Neuron (in vitro differentiated cells): ENCODE measurements at regions not wholly inside any gene's neighbourhood (a gene's known extent, or its start where the extent isn't known, plus 50 kb on each side); places are given as distances from the start of the nearest gene placed in this dataset.
"Not testable (repeated sequence)": the region's sequence is repeated elsewhere in the genome, so short reads cannot be mapped to it uniquely, and the experiment has no call there.

Experiments
- H2AFZ ChIP-seq: one replicate; pipeline ENCODE4 v1.6.1; 2013; ENCODE audit warnings: low read depth, mild to moderate bottlenecking, inconsistent platforms, low read length, moderate library complexity
- H3K27me3 ChIP-seq: one replicate; pipeline ENCODE4 v1.6.1; 2013; ENCODE audit warnings: low read length; ENCODE audit not compliant: insufficient read depth
- H3K36me3 ChIP-seq: one replicate; pipeline ENCODE4 v1.6.1; 2013; ENCODE audit warnings: low read length; ENCODE audit not compliant: insufficient read depth
- H3K4me1 ChIP-seq: one replicate; pipeline ENCODE4 v1.6.1; 2013; ENCODE audit warnings: low read length; ENCODE audit not compliant: insufficient read depth
- H3K4me3 ChIP-seq: 2 replicates; pipeline ENCODE4 v1.5.1; 2013; ENCODE audit warnings: mild to moderate bottlenecking, low read length, moderate library complexity
- H3K9me3 ChIP-seq: one replicate; pipeline ENCODE4 v1.6.1; 2013; ENCODE audit warnings: low read length

DNA sequence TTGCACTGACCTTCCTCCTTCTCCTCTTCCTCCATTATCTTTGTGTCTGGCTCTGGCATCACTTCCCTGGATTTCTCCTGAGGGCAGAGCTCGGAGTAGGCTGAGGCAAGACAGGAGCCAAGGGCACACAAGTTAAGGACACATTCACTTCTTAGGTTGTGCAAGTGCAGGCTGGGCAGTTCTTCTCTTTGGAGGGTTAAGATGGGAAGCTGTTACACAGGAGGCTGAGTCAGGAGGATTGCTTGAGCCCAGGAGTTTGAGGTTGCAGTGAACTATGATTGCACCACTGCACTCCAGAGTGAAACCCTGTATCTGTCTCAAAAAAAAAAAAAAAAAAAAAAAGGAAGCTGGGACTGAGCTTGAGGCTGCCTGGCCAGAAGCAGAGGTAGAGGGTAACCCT, 176.2 kb upstream of the ANKRD28 start:
- no peaks in the 10 kb centered on the region for H3K36me3 ChIP-seq
- peaks cover 2% of the 10 kb centered on the region for H3K9me3 ChIP-seq
- no peaks in the 10 kb centered on the region for H3K4me1 ChIP-seq
- H2AFZ ChIP-seq: no peak overlapping the region
- no peaks in the 10 kb centered on the region for H3K27me3 ChIP-seq
- H3K4me3 ChIP-seq: no peak overlapping the region

DNA sequence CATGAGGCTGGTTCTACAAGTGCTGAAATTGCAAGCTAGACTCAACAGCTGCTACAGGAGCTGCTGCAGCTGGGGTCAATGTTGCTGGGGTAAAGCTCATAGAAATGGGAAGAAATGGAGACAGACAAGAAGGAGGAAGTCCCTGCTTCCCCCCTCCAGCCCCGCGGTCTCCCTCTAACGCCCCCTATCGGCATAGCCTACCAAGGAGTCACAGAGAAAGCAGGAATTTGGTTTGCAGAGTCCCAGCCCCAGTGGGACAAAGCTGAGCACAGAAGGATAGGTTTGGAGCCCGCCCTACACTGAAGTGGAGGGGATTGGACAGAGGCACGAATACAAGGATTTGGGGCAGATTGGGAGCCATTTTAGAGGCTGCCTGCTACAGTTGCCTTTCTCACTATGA, 176.9 kb upstream of the ANKRD28 start:
- no peak overlapping the region for H3K4me3 ChIP-seq

DNA sequence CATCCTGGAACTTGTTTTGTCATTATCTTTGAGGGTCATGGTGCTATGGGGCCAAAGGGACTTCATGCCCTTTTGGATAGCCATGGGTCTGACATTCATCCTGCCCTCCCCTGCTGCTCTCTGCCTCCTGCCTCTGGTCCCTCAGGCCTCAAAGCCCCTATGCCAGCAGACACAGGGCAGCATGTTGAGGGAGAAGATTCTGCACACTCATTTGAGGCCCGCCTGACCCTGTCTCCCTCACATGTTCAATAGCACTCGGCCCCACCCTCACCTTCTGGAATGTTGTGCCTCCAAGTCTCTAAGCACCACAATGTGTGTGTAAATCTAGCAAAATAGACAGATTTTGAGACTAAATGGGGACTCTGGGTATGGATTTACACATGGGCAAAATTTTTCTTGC, 178.7 kb upstream of the ANKRD28 start:
- no peaks in the 10 kb centered on the region for H3K4me1 ChIP-seq
- H3K9me3 ChIP-seq: no peaks in the 10 kb centered on the region
- no peak overlapping the region for H2AFZ ChIP-seq
- H3K4me3 ChIP-seq: no peak overlapping the region
- H3K36me3 ChIP-seq: no peaks in the 10 kb centered on the region
- H3K27me3 ChIP-seq: no peaks in the 10 kb centered on the region

More for the DNA sequence above, 176.9 kb upstream of the ANKRD28 start:
- Histone ChIP-seq H2AFZ (no peak overlapping the region), H3K9me3 (peaks cover 2% of the 10 kb centered on the region), H3K36me3 (no peaks in the 10 kb centered on the region), H3K4me1 (no peaks in the 10 kb centered on the region), H3K27me3 (no peaks in the 10 kb centered on the region)

DNA sequence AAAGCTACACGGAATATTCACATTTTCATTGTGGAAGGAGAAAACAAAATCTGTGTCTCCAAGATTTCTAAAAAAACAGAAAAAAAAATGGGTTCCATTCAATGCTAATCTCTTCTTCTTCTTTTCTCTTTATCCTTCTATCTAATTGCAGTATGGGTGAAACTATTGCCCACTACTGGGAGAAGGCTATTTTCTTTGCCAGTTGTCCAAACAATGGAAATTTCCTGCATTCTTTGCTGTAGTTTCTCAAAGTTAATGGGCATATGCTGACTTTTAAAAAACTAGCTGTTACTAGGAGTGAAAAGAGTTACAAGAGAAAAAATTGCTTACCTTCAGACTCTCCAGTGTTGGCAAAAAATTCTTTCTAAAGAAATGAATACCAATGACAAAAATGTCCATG, 179.3 kb upstream of the ANKRD28 start:
- Histone ChIP-seq H3K4me1 (no peaks in the 10 kb centered on the region), H3K27me3 (no peaks in the 10 kb centered on the region), H2AFZ (no peak overlapping the region), H3K4me3 (no peak overlapping the region), H3K36me3 (no peaks in the 10 kb centered on the region), H3K9me3 (no peaks in the 10 kb centered on the region)

DNA sequence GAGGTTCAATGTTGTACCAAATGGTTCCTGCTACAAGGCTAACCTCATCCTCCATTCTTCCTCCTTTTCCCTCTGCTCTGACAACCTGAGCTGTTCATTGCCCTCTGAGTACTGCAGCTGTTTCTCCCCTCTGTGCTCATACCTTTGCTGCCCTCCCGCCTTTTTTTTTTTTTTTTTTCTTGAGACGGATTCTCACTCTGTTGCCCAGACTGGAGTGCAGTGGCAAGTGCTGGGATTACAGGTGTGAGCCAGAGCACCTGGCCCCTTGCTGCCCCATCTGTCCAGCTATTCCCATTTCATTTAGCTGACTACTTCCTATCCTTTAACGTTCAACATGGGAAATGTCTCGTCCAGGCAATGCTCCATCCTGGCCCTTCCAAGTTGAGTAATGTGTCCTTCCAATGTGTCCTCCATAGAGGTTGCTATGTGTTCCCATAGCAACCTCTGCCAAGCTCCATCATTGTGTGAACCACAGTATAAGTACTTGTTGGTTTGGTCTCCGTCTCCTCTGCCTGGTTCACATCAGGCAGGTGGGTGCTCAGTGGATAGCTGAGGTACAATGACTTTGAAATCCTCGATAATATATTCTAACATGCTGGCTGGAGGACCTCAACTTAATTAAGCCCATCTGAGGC, 179.9 kb upstream of the ANKRD28 start:
- Histone ChIP-seq H3K9me3 (no peaks in the 10 kb centered on the region), H2AFZ (no peak overlapping the region), H3K27me3 (no peaks in the 10 kb centered on the region), H3K36me3 (no peaks in the 10 kb centered on the region), H3K4me3 (no peak overlapping the region), H3K4me1 (peaks cover 4% of the 10 kb centered on the region)

DNA sequence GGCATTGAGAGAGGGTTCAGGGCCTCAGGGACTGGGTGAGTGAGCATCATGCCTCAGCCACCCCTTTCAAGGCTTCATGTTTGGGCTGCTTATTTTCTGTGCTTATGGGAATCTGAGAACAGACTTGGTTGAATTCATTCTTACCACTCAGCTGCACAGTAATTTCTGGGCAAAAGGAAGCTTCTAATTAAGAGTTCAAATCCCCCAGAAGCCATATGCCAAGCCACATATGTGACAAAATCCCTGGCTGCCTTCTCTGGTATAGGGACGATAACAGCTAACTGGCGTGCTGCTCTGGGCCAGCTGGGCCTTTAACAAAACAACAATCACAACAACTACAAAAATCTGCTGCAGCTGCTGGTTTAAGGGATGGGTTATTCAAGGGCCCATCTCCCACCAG, 181.0 kb upstream of the ANKRD28 start:
- peaks cover 8% of the 10 kb centered on the region for H3K4me1 ChIP-seq
- H3K27me3 ChIP-seq: no peaks in the 10 kb centered on the region
- H3K36me3 ChIP-seq: no peaks in the 10 kb centered on the region
- no peaks in the 10 kb centered on the region for H3K9me3 ChIP-seq
- no peak overlapping the region for H3K4me3 ChIP-seq
- no peak overlapping the region for H2AFZ ChIP-seq

DNA sequence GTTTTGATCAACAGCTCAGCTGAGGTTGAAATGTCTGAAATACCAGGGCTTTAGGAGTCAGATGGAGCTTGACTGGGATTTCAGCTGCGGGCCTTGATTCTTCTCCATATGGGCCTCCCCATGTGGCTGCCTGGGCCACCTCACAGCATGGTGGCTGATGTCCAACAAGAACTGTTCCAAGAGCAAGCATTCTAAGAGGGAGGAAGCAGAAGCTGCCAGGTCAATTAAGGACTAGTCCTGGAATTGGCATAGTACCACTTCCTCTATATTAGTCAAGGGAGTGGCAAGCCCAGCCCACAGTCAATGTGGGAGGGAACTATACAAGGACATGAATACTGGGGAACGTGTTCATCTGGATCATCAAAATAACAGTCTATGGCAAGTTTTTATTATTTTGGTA, 181.7 kb upstream of the ANKRD28 start:
- Histone ChIP-seq H3K4me1 (peaks cover 8% of the 10 kb centered on the region), H2AFZ (no peak overlapping the region), H3K27me3 (no peaks in the 10 kb centered on the region), H3K9me3 (no peaks in the 10 kb centered on the region), H3K36me3 (no peaks in the 10 kb centered on the region), H3K4me3 (no peak overlapping the region)

DNA sequence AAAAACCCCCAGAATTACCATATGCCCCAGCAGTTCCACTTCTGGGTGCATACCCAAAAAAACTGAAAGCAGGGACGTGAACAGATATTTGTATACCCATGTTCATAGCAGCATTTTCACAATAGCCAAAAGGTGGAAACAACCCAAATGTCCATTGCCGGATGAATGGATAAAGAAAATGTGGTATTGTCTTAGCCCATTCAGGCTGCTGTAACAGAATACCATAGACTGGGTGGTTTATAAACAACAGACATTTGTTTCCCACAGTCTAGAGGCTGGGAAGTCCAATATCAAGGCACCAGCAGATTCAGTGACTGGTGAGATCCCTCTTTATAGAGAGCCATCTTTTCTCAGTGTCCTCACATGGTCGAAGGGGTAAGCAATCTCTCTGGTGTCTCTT, 182.1 kb upstream of the ANKRD28 start:
- no peaks in the 10 kb centered on the region for H3K9me3 ChIP-seq
- H3K4me3 ChIP-seq: no peak overlapping the region
- H2AFZ ChIP-seq: no peak overlapping the region
- peaks cover 8% of the 10 kb centered on the region for H3K4me1 ChIP-seq
- H3K36me3 ChIP-seq: no peaks in the 10 kb centered on the region
- no peaks in the 10 kb centered on the region for H3K27me3 ChIP-seq

DNA sequence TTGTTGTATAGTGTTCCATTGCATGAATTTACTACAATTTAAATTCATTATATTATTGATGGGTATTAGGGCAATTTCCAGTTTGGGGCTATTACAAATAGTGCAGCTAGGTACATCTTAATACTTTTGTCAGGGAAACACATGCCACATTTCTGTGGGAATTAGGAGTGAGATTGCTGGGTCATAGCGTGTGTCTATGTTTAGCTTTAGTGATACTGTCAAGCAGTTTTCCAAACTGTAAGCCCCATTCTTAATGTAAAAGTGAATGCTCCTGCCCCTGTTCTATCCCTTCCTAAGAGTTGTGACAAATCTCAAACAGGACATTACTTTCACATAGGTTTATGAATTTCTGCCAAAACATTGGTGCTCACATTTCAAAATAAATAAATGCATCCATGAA, 184.5 kb upstream of the ANKRD28 start:
- Histone ChIP-seq H3K27me3 (no peaks in the 10 kb centered on the region), H2AFZ (peak overlapping the region; percentile 42)

DNA sequence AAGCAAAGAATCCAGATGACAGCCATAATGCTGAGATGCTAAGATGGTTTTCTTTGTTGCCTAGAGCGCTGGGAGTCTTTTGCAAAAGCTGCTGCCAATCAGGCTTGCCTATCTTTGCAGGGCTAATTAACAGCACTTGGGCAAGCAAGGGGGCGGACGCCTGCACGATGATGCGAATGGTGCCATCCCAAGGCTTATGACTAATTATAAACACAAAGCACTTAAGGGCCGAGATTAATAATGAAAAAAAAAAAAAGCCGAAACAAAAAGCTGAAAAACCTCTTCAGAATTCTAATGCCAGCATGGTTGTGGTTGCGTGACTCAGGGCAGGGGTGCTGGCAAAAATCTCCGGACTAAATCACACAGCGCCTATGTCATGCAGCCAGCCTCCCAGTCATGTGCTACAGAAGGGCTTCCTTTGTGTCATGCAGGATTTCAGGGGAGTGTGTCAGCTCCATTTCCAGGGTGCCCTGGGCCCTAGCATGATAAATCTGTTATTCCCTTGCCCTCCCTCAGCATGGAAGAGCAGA, 185.0 kb upstream of the ANKRD28 start:
- Histone ChIP-seq H3K4me3 (no peak overlapping the region), H3K9me3 (no peaks in the 10 kb centered on the region), H3K27me3 (no peaks in the 10 kb centered on the region), H2AFZ (peak overlapping the region; percentile 42), H3K4me1 (peaks cover 8% of the 10 kb centered on the region), H3K36me3 (no peaks in the 10 kb centered on the region)

More for the DNA sequence above, 184.5 kb upstream of the ANKRD28 start:
- Histone ChIP-seq H3K4me3 (no peak overlapping the region), H3K36me3 (no peaks in the 10 kb centered on the region), H3K4me1 (peaks cover 8% of the 10 kb centered on the region), H3K9me3 (no peaks in the 10 kb centered on the region)

DNA sequence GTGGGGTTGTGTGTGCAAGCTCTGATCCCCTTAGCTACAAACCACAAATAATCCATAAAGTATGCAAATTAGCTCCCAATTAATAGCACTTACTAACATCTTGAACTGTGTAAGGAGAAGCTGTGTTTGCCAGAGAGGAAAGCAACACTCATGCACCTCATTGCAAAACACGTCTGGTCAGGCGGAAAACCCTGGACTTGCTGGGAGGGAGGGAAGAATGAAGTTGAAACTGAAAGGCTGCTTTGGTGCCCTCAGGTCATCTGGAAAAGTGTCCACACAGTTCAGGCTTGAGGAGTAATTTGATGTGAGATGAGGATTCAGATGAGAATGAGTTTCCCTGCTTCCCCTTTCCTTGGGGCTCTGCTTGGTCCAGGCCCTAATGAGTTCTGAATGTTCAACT, 185.5 kb upstream of the ANKRD28 start:
- Histone ChIP-seq H3K4me3 (no peak overlapping the region), H3K27me3 (no peaks in the 10 kb centered on the region), H3K4me1 (peaks cover 8% of the 10 kb centered on the region), H3K9me3 (no peaks in the 10 kb centered on the region), H3K36me3 (no peaks in the 10 kb centered on the region), H2AFZ (no peak overlapping the region)

DNA sequence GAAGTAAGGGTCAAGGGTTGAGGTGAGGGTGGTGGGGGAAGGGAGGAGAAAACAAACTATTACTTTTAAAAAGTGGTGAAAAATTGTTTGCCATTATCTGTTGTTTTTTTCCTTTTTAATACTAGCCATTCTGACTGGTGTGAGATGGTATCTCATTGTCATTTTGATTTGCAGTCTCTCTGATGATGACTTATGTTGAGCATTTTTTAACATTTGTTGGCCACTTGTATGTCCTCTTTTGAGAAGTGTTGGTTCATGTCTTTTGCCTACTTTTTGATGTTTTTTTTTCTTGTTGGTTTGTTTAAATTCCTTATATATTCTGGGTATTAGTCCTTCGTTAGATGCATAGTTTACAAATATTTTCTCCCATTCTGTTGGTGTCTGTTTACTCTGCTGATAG, 185.9 kb upstream of the ANKRD28 start:
- no peak overlapping the region for H3K4me3 ChIP-seq
- peaks cover 8% of the 10 kb centered on the region for H3K4me1 ChIP-seq
- H2AFZ ChIP-seq: no peak overlapping the region
- H3K9me3 ChIP-seq: no peaks in the 10 kb centered on the region
- H3K36me3 ChIP-seq: no peaks in the 10 kb centered on the region
- no peaks in the 10 kb centered on the region for H3K27me3 ChIP-seq

DNA sequence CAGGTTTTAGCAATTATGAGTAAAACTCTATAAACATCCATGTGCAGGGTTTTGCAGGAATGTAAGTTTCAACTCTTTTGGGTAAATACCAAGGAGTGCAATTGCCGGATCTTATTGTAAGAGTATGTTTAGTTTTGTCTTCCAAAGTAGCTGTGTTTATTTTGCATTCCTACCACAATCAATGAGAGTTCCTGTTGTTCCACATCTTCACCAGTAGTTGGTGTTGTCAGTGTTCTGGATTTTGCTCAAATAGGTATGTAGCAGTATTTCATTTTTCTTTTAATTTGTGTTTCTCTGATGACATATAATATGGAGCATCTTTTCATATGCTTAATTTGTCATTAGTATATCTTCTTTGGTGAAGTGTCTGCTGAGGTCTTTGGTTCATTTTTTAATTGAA, 185.1 kb upstream of the GALNT15 start:
- no peaks in the 10 kb centered on the region for H3K4me1 ChIP-seq
- no peak overlapping the region for H2AFZ ChIP-seq
- H3K9me3 ChIP-seq: no peaks in the 10 kb centered on the region
- H3K36me3 ChIP-seq: no peaks in the 10 kb centered on the region
- H3K4me3 ChIP-seq: no peak overlapping the region
- no peaks in the 10 kb centered on the region for H3K27me3 ChIP-seq

DNA sequence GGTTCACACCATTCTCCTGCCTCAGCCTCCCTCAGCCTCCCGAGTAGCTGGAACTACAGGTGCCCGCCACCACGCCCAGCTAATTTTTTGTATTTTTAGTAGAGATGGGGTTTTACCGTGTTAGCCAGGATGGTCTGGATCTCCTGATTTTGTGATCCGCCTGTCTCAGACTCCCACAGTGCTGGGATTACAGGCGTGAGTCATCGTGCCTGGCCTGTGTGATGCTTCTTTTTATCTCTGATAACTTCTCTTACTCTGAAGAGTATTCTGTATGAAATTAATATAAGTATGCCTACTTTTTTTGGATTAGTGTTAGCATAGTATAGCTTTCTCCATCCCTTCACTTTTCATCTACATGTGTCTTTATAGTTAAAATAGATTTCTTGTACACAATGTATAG, 180.8 kb upstream of the GALNT15 start:
- H3K4me1 ChIP-seq, H3K4me3 ChIP-seq, H3K27me3 ChIP-seq, H2AFZ ChIP-seq, H3K9me3 ChIP-seq, H3K36me3 ChIP-seq: not testable (repeated sequence)
